OCI-LY7 (cell line): ENCODE measurements at regions not wholly inside any gene's neighbourhood (a gene's known extent, or its start where the extent isn't known, plus 50 kb on each side); places are given as distances from the start of the nearest gene placed in this dataset.

Experiments
- BruUV-seq: library from RNA; stranded (reverse); fragments of 400-500 nt; replicated peaks from 2 replicates; lab custom pipeline; 2021; lab: Mats Ljungman, UMichigan
- CTCF ChIA-PET: fragments of 300-600 bp; sonication (Branson Sonifier 250); formaldehyde crosslinking; loops from one replicate; lab custom pipeline; 2022; ENCODE audit warnings: antibody characterized with exemption; ENCODE audit not compliant: unreplicated experiment; lab: Charles Lee
- POLR2A ChIA-PET: fragments of 300-600 bp; sonication (Branson Sonifier 250); formaldehyde crosslinking; loops from one replicate; lab custom pipeline; 2022; ENCODE audit warnings: antibody characterized with exemption; lab: Charles Lee
- DNase-seq: peaks from one replicate; pipeline ENCODE4 v3.0.0-alpha.2; 2015; ENCODE audit warnings: low spot score
- H2AFZ ChIP-seq: fragments of 200-600 bp; sonication (generic), shearing (Covaris generic); 2 replicates; pipeline ENCODE4 v1.6.1; 2014; ENCODE audit warnings: mild to moderate bottlenecking, antibody characterized with exemption, low read length, moderate library complexity
- H3K27ac ChIP-seq: fragments of 200-600 bp; sonication (generic); 2 replicates; pipeline ENCODE4 v1.5.1; 2014; ENCODE audit warnings: mixed run types, low read depth, mild to moderate bottlenecking, moderate library complexity, low read length, inconsistent platforms; ENCODE audit not compliant: poor library complexity, severe bottlenecking
- H3K36me3 ChIP-seq: fragments of 200-600 bp; sonication (generic); 2 replicates; pipeline ENCODE4 v1.6.1; 2014; ENCODE audit warnings: mild to moderate bottlenecking, antibody characterized with exemption, low read length, moderate library complexity, mixed read lengths; ENCODE audit not compliant: insufficient read depth
- H3K4me1 ChIP-seq: fragments of 200-600 bp; sonication (generic); 2 replicates; pipeline ENCODE4 v1.5.1; 2014; ENCODE audit warnings: mild to moderate bottlenecking, low read length; ENCODE audit not compliant: insufficient read depth, poor library complexity, severe bottlenecking
- H3K4me2 ChIP-seq: fragments of 200-600 bp; sonication (generic); 2 replicates; pipeline ENCODE4 v1.6.1; 2014; ENCODE audit warnings: mild to moderate bottlenecking, low read length
- H3K4me3 ChIP-seq: fragments of 200-600 bp; sonication (generic); 2 replicates; pipeline ENCODE4 v1.5.1; 2014; ENCODE audit warnings: mild to moderate bottlenecking, low read depth, low read length; ENCODE audit not compliant: poor library complexity, severe bottlenecking
- H3K79me2 ChIP-seq: fragments of 200-600 bp; sonication (generic); 2 replicates; pipeline ENCODE4 v1.6.1; 2016; ENCODE audit warnings: low read depth, mild to moderate bottlenecking, low read length, moderate library complexity, mixed read lengths; ENCODE audit not compliant: insufficient read depth
- H3K9me2 ChIP-seq: fragments of 200-600 bp; sonication (generic); 2 replicates; pipeline ENCODE4 v1.6.1; 2016; ENCODE audit warnings: mild to moderate bottlenecking, low read length, mixed read lengths; ENCODE audit not compliant: insufficient read depth
- H3K9me3 ChIP-seq: fragments of 200-600 bp; sonication (generic); 2 replicates; pipeline ENCODE4 v1.6.1; 2014; ENCODE audit warnings: mild to moderate bottlenecking, mixed run types, low read length, mixed read lengths
- H4K20me1 ChIP-seq: fragments of 200-600 bp; sonication (generic); 2 replicates; pipeline ENCODE4 v1.6.1; 2014; ENCODE audit warnings: mild to moderate bottlenecking, antibody characterized with exemption, low read length, moderate library complexity, mixed read lengths; ENCODE audit not compliant: insufficient read depth
- EZH2phosphoT487 ChIP-seq: fragments of 200-600 bp; sonication (generic); IDR thresholded peaks from 2 replicates; pipeline ENCODE4 v1.6.1; 2018; ENCODE audit warnings: low read depth, borderline replicate concordance, mild to moderate bottlenecking, mixed run types, antibody characterized with exemption, low read length, moderate library complexity, mixed read lengths
- intact Hi-C: fragments of 100-400 bp; cut with micrococcal nuclease; formaldehyde crosslinking; loops from one replicate; pipeline ENCODE4 v1.10.0; 2022; ENCODE audit not compliant: unreplicated experiment
- TF ChIP-seq, protein P1 (sequence below): fragments of 200-600 bp; sonication (generic); conservative IDR thresholded peaks from 2 replicates; pipeline ENCODE4 v1.5.1; 2014; ENCODE audit warnings: mild to moderate bottlenecking, antibody characterized with exemption, low read length, moderate library complexity, mixed read lengths

- Histone ChIP-seq H4K20me1 (no peaks in the 10 kb centered on the region), H3K79me2 (no peaks in the 10 kb centered on the region), H3K27ac (no peak overlapping the region), H3K36me3 (no peaks in the 10 kb centered on the region), H3K9me2 (no peaks in the 10 kb centered on the region), H3K4me3 (no peak overlapping the region), H3K4me1 (no peaks in the 10 kb centered on the region), H3K9me3 (no peaks in the 10 kb centered on the region), H3K4me2 (no peak overlapping the region), H2AFZ (no peak overlapping the region)
- intact Hi-C loops, result no loop called here
- ChIA-PET POLR2A (no interaction called here), CTCF (no interaction called here)
- no peak for DNase-seq
- no TSS peak for BruUV-seq
- TF ChIP-seq, protein P1, sequence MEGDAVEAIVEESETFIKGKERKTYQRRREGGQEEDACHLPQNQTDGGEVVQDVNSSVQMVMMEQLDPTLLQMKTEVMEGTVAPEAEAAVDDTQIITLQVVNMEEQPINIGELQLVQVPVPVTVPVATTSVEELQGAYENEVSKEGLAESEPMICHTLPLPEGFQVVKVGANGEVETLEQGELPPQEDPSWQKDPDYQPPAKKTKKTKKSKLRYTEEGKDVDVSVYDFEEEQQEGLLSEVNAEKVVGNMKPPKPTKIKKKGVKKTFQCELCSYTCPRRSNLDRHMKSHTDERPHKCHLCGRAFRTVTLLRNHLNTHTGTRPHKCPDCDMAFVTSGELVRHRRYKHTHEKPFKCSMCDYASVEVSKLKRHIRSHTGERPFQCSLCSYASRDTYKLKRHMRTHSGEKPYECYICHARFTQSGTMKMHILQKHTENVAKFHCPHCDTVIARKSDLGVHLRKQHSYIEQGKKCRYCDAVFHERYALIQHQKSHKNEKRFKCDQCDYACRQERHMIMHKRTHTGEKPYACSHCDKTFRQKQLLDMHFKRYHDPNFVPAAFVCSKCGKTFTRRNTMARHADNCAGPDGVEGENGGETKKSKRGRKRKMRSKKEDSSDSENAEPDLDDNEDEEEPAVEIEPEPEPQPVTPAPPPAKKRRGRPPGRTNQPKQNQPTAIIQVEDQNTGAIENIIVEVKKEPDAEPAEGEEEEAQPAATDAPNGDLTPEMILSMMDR, result no peak
- TF ChIP-seq EZH2phosphoT487, result no peak
Observed at GRCh38 chr7:38002689-38003088, 82.2 kb downstream of the EPDR1 start.

GRCh38 chr7:38006559-38006958 is 86.1 kb downstream of the EPDR1 start:
- no peak for TF ChIP-seq EZH2phosphoT487
- TF ChIP-seq, protein P1, result no peak
- Histone ChIP-seq H3K4me1 (no peaks in the 10 kb centered on the region), H3K36me3 (no peaks in the 10 kb centered on the region), H3K79me2 (no peaks in the 10 kb centered on the region), H3K4me2 (no peak overlapping the region), H3K9me3 (peaks cover 9% of the 10 kb centered on the region; the same call in 1 of the 2 replicates), H3K4me3 (no peak overlapping the region), H3K9me2 (no peaks in the 10 kb centered on the region), H4K20me1 (no peaks in the 10 kb centered on the region), H3K27ac (no peak overlapping the region), H2AFZ (no peak overlapping the region)
- DNase-seq, result no peak
- CTCF ChIA-PET, result no interaction called here
- POLR2A ChIA-PET, result no interaction called here
- no TSS peak for BruUV-seq
- intact Hi-C loops, result no loop called here

DNA sequence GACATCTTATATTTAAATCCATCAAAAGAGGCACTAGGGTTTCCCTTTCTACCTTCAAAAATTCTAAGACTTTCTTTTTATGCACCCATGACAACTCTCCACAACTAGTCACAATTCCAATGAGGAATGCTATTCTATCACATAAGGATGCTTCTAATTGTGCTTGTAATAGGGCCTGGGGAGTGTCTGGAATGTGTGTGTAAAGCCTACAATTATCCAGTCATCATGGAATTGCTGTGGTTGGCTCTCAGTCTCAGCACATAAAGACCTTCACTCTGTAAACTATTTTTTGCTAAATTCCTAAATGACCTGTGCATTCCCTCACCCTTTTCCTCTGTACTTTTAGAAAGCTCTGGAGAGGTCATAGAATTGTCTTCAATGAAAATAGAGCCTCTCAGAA is 86.7 kb downstream of the EPDR1 start:
- intact Hi-C loops, result no loop called here
- Histone ChIP-seq H3K36me3 (no peaks in the 10 kb centered on the region), H3K4me1 (no peaks in the 10 kb centered on the region), H4K20me1 (no peaks in the 10 kb centered on the region), H3K9me3 (peaks cover 9% of the 10 kb centered on the region; the same call in 1 of the 2 replicates), H3K27ac (no peak overlapping the region), H3K4me2 (no peak overlapping the region), H3K79me2 (no peaks in the 10 kb centered on the region), H3K9me2 (no peaks in the 10 kb centered on the region), H2AFZ (no peak overlapping the region), H3K4me3 (no peak overlapping the region)
- TF ChIP-seq EZH2phosphoT487, result no peak
- TF ChIP-seq, protein P1, result no peak
- no TSS peak for BruUV-seq
- CTCF ChIA-PET, result no interaction called here
- DNase-seq, result no peak
- POLR2A ChIA-PET, result no interaction called here
